Erythroblast (primary cell): ENCODE measurements at regions not wholly inside any gene's neighbourhood (a gene's known extent, or its start where the extent isn't known, plus 50 kb on each side); places are given as distances from the start of the nearest gene placed in this dataset.
"Not testable (repeated sequence)": the region's sequence is repeated elsewhere in the genome, so short reads cannot be mapped to it uniquely, and the experiment has no call there.

Experiments used
- DNase-seq, 2 experiments: peaks; one replicate each; lab custom pipeline; 2025; lab: John Stamatoyannopoulos, UW
- GATA1 ChIP-seq: IDR thresholded peaks from 2 replicates; pipeline ENCODE4 v1.6.1; 2011; ENCODE audit warnings: low read depth, mild to moderate bottlenecking, control low read depth, low read length, moderate library complexity
- POLR2A ChIP-seq: IDR thresholded peaks from 2 replicates; pipeline ENCODE4 v1.6.1; 2011; ENCODE audit warnings: mild to moderate bottlenecking, low read length

DNA sequence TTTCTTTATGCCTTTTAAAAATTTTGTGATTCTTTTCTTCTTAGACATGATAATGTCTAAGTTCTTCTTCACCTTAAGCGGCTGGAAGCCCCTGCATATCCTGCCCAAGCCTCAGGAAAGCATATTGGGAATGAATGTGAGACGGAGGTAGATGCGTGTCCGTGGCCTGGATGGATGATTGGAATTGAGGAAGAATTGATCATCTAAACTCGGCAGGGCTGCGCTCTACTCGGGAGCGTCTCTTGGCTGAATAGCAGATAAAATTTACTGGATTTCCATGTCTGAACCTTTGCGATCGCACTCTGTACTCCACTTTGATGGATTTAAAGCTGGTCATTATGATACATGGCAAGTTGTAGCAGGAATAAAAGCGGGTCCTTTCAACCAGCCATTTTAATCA, 406.7 kb upstream of the ONECUT1 start:
- DNase-seq, result no peak
- TF ChIP-seq POLR2A (no peak), GATA1 (no peak)

DNA sequence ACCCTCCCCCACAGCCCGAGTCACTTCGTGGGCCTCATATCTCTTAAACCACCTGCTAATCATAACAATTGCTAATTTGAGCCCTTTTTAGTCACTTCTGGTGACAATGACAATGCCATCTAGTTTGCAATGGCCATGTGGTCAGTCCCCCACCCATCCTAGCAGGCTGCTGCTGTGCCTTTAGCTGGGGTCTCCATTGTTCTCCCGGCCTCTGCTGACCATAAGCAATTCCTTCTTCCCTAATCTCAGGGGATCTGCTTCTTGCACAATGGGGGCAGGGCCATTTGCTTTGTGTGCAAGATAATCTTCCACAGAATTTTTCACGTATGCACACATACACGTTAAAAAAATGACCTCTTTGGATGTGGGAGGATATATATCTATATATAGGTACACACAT, 406.1 kb upstream of the ONECUT1 start:
- no peak for TF ChIP-seq GATA1
- no peak for TF ChIP-seq POLR2A
- DNase-seq, result no peak

DNA sequence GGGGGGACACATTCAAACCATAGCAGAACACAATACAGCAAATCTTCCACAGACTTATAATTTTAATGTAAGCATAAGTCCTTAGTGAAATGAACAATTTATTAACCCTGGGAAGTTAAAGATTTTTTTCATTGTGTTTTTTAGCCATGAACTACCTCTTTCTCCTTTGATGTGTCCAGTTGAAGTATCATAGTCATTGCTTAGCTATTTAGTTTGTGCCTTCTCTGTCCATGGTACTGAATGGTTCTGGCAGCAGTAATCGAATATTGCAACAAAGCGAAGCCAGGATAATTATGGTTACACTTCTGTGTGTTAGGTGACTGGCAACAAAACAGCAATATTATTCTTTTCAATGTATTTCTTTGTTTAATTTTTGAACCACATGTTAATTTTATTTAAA, 403.0 kb upstream of the ONECUT1 start:
- peak; percentile 1 for DNase-seq
- TF ChIP-seq GATA1, result no peak
- TF ChIP-seq POLR2A, result no peak

DNA sequence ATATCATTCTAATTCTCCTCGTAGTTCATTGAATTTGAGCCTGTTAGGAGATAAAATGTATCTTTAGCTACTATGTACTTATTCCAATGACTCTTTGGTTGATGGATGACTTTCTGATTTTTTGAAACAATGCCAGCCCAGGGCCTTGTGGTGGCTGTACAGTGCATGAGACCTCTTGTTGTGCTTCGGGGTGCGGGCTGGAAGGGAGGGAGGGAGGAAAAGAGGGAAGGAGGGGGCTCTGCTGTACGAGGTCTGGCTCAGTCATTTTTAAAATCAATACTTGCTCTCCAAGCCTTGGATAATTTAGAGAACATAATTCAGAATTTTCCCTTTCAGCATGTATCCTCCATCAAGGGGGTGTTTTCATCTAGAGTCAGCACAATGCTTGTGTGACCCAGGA, 399.7 kb upstream of the ONECUT1 start:
- no peak for TF ChIP-seq POLR2A
- TF ChIP-seq GATA1, result no peak
- no peak for DNase-seq

DNA sequence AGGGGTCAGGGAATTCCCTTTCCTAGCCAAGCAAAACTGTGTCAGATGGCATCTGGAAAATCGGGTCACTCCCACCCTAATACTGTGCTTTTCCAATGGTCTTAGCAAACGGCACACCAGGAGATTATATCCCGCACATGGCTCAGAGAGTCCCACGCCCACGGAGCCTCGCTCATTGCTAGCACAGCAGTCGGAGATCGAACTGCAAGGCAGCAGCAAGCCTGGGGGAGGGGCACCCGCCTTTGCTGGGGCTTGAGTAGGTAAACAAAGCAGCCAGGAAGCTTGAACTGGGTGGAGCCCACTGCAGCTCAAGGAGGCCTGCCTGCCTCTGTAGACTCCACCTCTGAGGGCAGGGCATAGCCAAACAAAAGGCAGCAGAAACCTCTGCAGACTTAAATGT, 393.3 kb upstream of the ONECUT1 start:
- not testable (repeated sequence) for DNase-seq

DNA sequence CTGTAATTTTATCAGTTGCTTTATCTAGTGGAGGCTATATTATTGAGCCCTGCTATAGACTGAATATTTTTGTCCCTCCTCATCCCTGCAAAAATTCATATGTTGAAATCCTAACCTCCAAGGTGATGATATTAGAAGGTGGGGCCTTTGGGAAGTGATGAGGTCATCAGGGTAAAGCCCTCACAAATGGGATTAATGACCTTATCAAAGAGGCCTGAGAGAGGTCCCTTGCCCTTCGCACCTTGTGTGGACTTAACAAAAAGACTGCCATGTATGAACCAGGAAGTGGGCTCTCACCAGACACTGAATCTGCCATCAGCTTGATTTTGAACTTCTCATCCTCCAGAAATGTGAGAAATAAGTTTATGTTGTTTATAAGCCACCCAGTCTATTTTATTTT, 381.4 kb upstream of the ONECUT1 start:
- no peak for TF ChIP-seq GATA1
- no peak for TF ChIP-seq POLR2A
- DNase-seq, result no peak

DNA sequence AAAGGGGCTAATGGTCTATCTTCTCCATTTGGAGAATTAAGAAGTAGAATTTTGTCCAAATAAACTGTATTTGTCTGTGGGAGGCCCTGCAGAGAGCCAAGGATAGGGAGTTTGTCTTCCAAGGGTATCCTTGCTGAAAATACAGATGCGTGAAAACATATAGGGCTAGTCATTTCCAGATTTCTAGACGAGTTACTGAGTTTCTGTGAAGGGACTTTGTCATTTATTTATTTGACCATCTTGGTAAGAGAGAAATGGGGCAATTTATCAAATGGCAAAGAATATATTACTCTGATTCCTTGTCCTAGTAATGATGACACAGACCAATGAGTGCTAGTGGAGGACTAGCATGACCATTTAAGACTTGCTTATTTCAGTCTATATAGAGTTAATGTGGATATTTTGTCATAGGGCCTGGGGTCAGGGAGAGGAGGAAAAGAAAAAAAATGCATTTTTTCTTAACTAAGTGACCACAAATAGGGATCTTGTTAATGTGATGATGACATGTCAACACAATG, 376.6 kb upstream of the ONECUT1 start:
- no peak for DNase-seq
- TF ChIP-seq POLR2A (no peak), GATA1 (no peak)

DNA sequence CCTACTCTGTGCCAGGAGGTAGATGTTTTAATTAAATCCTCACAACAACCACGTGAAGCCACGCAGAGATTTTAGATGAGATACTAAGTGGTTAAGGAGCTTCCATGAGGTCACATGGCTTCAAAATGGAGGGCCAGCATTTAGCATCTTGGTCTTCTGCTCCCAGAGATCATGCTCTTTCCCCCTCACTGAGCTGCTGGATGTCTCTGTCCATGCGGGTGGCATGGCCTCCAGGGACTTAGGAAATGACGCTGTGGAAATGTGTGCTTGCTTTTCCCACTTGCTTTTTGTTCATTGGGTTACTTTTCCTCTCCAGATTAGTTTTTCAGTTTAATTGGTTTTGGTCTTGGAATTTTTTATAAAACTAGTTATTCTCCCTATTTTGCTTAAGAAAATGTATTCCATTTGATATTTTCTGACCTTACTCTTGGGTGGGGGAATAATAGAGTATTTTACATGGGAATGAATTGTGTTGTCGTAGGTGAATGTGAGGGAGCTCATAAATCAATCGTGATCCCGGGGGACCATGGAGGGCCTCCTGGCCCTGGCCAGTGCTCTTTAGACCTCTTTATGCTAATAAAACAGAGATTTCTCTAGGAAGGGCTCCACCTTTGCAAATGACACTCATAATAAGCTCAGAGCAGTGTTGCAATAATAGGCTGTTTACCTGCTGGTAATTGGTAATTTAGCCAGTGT, 376.0 kb upstream of the ONECUT1 start:
- TF ChIP-seq GATA1 (no peak), POLR2A (no peak)

DNA sequence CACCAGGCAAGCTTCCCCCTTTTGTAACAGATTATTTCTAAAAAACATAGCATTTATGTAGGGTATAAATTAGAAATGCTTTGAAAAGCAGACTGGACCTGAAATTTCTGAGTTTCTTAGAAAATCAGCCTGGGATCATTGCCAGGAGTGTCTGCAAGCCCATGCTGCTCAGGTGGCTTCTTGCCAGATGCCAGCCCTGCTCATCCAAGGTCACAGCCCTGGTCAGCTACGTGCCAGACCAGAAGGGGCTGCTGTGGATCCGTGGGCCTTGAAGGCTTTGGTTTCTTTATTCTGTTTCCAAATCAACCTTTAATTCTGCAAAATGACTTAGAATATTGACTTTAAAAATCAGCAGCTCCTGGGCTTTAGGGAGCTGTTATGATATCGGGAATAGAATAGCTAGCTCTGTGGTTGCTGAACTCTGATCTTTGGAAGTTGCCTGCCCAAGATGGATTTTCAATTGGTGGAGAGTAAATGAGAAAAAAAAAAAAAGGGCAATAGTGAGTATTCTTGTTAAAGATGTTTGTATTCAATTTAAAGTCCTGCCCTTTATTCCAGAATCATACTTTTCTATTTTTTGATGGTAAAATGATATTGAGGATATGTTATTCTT, 370.1 kb upstream of the ONECUT1 start:
- no peak for DNase-seq
- TF ChIP-seq POLR2A, result no peak
- no peak for TF ChIP-seq GATA1

More for the DNA sequence above, 376.0 kb upstream of the ONECUT1 start:
- DNase-seq, result no peak

DNA sequence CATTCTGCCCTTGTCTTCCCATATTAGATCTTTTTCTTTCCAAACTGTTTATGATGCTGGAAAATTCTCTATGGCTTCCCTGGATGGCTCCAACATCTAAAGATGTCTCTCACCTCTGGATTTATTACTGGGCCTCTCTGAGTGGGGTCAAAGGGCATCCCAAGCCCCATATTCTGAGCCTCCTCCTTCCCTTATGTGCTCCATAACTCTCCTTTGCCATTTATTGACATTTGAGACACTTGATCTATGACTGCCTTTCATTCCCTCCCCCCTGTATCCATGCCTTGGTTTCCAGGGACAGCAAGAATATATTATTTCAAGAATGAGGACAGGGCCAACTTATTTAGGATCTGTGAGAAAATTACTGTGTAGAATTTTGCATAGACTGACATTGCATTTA, 369.3 kb upstream of the ONECUT1 start:
- TF ChIP-seq POLR2A (no peak), GATA1 (no peak)
- no peak for DNase-seq

DNA sequence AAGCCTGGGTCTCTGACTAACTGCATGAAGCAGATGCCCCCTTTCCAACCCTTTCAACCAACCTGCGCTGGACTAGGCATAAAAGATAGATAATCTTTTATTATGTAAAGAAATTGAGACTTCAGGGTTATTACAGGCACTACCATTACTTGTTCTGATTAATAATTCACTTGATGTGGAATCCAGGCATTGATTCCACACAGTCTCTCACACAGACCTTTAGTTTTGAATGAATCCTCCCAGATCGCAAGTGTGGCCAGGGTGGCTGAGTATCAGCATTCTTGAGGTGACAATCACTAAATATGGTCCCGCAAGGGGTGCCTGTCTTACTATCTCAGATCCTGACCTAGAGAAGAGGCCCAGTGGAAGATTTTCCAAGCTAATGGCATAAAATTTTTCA, 368.9 kb upstream of the ONECUT1 start:
- DNase-seq, result no peak
- TF ChIP-seq POLR2A (no peak), GATA1 (no peak)

DNA sequence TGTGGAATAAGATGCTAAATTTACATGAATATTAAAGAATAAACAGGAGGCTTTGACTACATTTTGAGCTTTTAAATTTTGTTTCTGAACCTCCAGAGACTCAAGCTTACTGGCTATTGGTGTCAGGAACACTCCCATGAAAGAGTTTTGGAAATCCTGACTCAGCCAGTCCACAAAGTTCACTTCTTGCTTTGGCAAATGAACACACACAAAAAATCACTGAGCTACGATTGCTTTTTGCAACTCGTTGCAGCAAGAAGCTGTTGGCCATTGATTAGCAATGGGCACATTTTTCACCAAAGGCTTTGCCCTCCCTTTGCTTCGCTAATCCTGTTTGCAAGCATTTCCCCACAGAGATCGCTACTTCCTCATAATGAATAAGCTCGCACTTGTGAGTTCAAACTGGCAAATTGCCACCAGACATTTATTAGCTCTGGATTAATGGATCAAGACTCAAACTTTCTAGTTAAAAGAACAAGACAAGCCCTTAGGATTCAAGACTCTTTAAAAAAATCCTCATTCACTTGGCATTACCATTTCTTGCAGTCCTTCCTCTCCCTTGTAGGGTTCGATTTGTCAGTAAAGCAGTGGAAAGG, 343.2 kb upstream of the ONECUT1 start:
- TF ChIP-seq POLR2A (no peak), GATA1 (no peak)
- DNase-seq, result no peak

DNA sequence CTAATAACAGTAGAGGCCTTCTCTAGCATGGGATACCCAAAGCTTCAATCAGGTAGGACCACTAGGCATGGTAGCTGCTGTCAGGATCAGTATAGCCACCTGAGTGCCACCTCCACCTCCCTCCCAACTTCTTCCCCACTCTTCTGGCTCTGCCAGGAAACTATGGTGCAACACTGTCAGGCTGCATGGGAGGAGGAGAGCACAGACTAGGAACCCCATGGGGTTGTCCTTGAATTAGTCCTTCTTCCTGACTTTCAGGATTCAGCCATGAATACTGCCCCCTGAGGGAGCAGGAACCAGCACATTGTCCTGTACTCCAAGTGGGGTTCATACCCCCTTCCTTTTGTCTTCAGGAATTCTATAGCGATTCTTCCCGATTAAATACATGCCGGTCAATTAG, 340.8 kb upstream of the ONECUT1 start:
- no peak for TF ChIP-seq GATA1
- no peak for TF ChIP-seq POLR2A
- DNase-seq, result no peak

DNA sequence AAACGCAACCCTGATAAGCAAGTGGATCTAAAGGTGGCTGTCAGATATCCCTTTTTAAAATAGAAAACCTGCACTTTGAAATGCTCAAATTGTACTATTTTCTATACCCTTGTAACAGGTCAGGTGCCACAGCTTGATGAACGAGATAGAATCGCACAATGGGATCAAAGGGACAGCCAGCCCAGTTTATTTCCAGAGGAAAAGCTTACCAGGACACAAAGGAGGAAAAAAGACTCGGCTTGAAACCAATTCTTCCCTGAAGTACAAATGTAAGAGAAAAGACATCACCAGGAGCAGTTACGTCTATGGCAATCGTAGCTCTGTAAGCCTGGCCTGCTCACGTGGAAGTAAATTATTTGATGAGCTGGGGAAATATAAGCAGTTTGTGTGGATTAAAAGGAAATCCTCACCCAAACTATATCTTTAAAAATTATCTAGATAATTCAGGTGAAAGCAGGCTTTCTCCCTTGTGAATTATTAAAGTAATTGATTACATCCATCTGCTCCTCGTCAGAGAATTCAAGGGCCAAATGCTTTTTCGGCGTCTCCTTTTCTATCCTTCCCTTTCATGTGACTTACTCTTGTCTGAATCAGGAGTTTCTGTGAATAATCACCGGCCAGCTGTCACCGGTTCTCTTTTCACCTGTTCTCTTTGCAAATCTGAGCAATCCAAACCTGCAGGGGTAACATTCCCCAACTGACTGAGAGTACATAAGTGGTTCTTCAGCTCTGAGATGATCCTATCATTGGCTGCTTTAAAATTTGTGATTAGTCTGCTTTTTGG, 339.2 kb upstream of the ONECUT1 start:
- no peak for DNase-seq

More for the DNA sequence above, 339.2 kb upstream of the ONECUT1 start:
- TF ChIP-seq POLR2A (no peak), GATA1 (no peak)
